HG03103 (cell line): ENCODE measurements at regions not wholly inside any gene's neighbourhood (a gene's known extent, or its start where the extent isn't known, plus 50 kb on each side); places are given as distances from the start of the nearest gene placed in this dataset.

ENCODE experiments used
- ATAC-seq: cut with Tn5 transposase; IDR thresholded peaks from one replicate; pipeline ENCODE4 v1.9.1; 2021; ENCODE audit warnings: low read depth; ENCODE audit not compliant: unreplicated experiment

- no peak for ATAC-seq
Observed at GRCh38 chr3:22908989-22909507, 294.1 kb upstream of the UBE2E2 start.

- ATAC-seq = no peak
Observed at GRCh38 chr3:22916933-22917332, 286.2 kb upstream of the UBE2E2 start.

GRCh38 chr3:22920006-22920405 is 283.1 kb upstream of the UBE2E2 start:
- ATAC-seq = no peak

- ATAC-seq = no peak
Observed at GRCh38 chr3:22922317-22922716, 280.8 kb upstream of the UBE2E2 start.

- no peak for ATAC-seq
Observed at GRCh38 chr3:22923711-22924110, 279.4 kb upstream of the UBE2E2 start.

- no peak for ATAC-seq
Observed at GRCh38 chr3:22928216-22929110, 274.7 kb upstream of the UBE2E2 start.

GRCh38 chr3:22933051-22933840 is 269.9 kb upstream of the UBE2E2 start:
- ATAC-seq = no peak

GRCh38 chr3:22933841-22934116 is 269.3 kb upstream of the UBE2E2 start:
- ATAC-seq = no peak

- no peak for ATAC-seq
Observed at GRCh38 chr3:22935040-22935439, 268.1 kb upstream of the UBE2E2 start.

- no peak for ATAC-seq
Observed at GRCh38 chr3:22937536-22937935, 265.6 kb upstream of the UBE2E2 start.

- ATAC-seq = no peak
Observed at GRCh38 chr3:22938739-22939138, 264.4 kb upstream of the UBE2E2 start.

- ATAC-seq = no peak
Observed at GRCh38 chr3:22939349-22939748, 263.8 kb upstream of the UBE2E2 start.

GRCh38 chr3:22940285-22940684 is 262.8 kb upstream of the UBE2E2 start:
- ATAC-seq = no peak

- no peak for ATAC-seq
Observed at GRCh38 chr3:22942981-22943380, 260.1 kb upstream of the UBE2E2 start.

GRCh38 chr3:22947851-22948250 is 255.3 kb upstream of the UBE2E2 start:
- no peak for ATAC-seq

- ATAC-seq = no peak
Observed at GRCh38 chr3:22951910-22952309, 251.2 kb upstream of the UBE2E2 start.

- no peak for ATAC-seq
Observed at GRCh38 chr3:22952860-22953259, 250.3 kb upstream of the UBE2E2 start.

GRCh38 chr3:22959593-22959992 is 243.5 kb upstream of the UBE2E2 start:
- ATAC-seq = peak; percentile 95

- no peak for ATAC-seq
Observed at GRCh38 chr3:22960105-22960984, 242.8 kb upstream of the UBE2E2 start.

GRCh38 chr3:22962244-22962643 is 240.9 kb upstream of the UBE2E2 start:
- no peak for ATAC-seq

GRCh38 chr3:22966349-22966748 is 236.8 kb upstream of the UBE2E2 start:
- no peak for ATAC-seq
